IgD-negative memory B cell (primary cell): ENCODE measurements at regions not wholly inside any gene's neighbourhood (a gene's known extent, or its start where the extent isn't known, plus 50 kb on each side); places are given as distances from the start of the nearest gene placed in this dataset.

ENCODE experiments used
- H3K27ac Mint-ChIP-seq, 3 donors: one replicate each; pipeline ENCODE4 v1.8.0; 2020 to 2022; ENCODE audit warnings: mild to moderate bottlenecking in 3 of 3, mixed read lengths in 3 of 3, moderate library complexity in 1 of 3
- H3K27me3 Mint-ChIP-seq: one replicate; pipeline ENCODE4 v1.8.0; 2021; ENCODE audit warnings: mixed read lengths
- H3K36me3 Mint-ChIP-seq: one replicate; pipeline ENCODE4 v1.8.0; 2020; ENCODE audit warnings: mild to moderate bottlenecking, mixed read lengths
- H3K4me1 Mint-ChIP-seq, 3 donors: one replicate each; pipeline ENCODE4 v1.8.0; 2020 to 2022; ENCODE audit warnings: mixed read lengths in 3 of 3, mild to moderate bottlenecking in 1 of 3
- H3K4me3 Mint-ChIP-seq, 4 donors: one replicate each; pipeline ENCODE4 v1.8.0; 2020 to 2022; ENCODE audit warnings: mild to moderate bottlenecking in 4 of 4, mixed read lengths in 4 of 4, moderate library complexity in 3 of 4
- H3K9me3 Mint-ChIP-seq, 3 donors: one replicate each; pipeline ENCODE4 v1.8.0; 2020 to 2021; ENCODE audit warnings: mixed read lengths in 3 of 3, mild to moderate bottlenecking in 1 of 3

DNA sequence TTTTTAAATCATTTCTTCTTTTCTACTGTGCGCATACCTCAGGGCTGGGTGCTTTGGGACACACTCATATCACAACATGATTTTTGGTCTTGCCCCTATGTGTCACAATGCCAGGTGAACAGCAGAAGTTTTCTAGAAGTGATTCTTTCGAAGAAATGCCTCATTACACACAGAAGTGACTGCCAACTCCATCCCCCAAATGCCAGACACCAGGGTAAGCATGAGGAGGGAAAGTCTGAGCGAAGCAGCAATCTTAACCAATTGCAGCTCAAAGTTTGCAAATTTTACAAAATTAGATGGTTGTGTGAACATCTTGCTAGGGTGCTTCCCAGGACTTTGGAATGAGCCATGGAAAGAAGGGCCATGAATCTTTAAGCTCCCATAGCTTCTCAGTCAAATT lies 87.3 kb upstream of the PLEKHA5 start:
- no peaks in the 10 kb centered on the region for H3K36me3 Mint-ChIP-seq
- H3K27me3 Mint-ChIP-seq: peaks cover 1% of the 10 kb centered on the region
- peaks cover 0 to 7% (median 2%) of the 10 kb centered on the region in 3 donors for H3K9me3 Mint-ChIP-seq
- no peak overlapping the region for H3K27ac Mint-ChIP-seq
- no peaks in the 10 kb centered on the region for H3K4me1 Mint-ChIP-seq
- no peak overlapping the region for H3K4me3 Mint-ChIP-seq

DNA sequence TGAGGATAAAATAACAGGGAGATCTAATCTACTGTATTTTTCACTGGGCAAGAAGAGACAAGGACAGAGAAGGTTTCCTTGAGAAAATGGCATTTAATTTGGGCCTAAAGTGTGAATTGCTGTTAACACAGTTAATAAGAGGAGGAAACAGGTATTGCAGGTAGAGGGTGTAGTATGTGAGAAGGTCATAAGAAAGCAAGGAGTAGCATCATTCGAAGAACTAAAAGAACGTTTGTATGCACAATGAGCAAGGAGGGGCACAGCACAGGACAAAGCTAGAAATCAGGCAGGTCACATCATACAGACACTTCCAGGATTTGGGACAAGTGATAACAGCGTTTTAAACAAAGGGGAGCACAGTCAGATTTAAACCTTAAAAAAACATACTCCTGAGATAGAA lies 85.1 kb upstream of the PLEKHA5 start:
- Mint-ChIP-seq H3K27me3 (peaks cover 1% of the 10 kb centered on the region), H3K27ac (no peak overlapping the region), H3K9me3 (peaks cover 2 to 11% (median 2%) of the 10 kb centered on the region in 3 donors), H3K4me3 (no peak overlapping the region), H3K36me3 (no peaks in the 10 kb centered on the region), H3K4me1 (no peaks in the 10 kb centered on the region)

DNA sequence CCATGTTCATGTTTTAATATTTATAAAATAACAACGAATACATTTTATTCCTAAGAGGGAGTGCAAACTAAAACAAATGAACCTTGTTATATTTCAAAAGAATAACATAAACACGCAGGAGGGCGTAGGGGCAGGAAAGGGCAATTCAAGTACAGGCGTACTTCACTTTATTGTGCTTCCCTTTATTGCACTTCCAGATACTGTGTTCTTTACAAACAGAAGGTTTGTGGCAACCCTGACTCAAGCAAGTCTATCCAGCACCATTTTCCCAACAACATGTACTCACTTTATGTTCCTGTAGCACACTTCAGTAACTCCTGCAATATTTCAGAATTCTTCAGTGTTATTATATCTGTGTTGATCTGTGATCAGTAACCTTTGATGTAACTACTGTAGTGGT lies 84.6 kb upstream of the PLEKHA5 start:
- no peak overlapping the region for H3K4me3 Mint-ChIP-seq
- H3K4me1 Mint-ChIP-seq: no peaks in the 10 kb centered on the region
- H3K27ac Mint-ChIP-seq: no peak overlapping the region
- no peaks in the 10 kb centered on the region for H3K36me3 Mint-ChIP-seq
- H3K9me3 Mint-ChIP-seq: peaks cover 2 to 11% (median 2%) of the 10 kb centered on the region in 3 donors
- H3K27me3 Mint-ChIP-seq: peaks cover 1% of the 10 kb centered on the region

DNA sequence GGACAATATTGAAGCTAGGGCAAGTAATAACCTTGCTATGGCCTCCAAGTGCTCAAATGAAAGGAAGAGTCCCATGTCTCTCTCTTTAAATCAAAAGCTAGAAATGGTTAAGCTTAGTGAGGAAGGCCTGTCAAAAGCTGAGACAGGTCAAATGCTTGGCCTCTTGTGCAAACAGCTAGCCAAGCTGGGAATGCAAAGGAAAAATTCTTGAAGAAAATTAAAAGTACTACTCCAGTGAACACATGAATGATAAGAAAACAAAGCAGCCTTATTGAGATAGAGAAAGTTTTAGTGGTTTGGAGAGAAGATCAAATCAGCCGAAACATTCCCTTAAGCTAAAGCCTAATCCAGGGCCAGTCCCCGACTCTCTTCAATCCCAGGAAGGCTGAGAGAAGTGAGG lies 84.1 kb upstream of the PLEKHA5 start:
- no peaks in the 10 kb centered on the region for H3K4me1 Mint-ChIP-seq
- peaks cover 2 to 11% (median 2%) of the 10 kb centered on the region in 3 donors for H3K9me3 Mint-ChIP-seq
- H3K27ac Mint-ChIP-seq: no peak overlapping the region
- no peaks in the 10 kb centered on the region for H3K36me3 Mint-ChIP-seq
- no peak overlapping the region for H3K4me3 Mint-ChIP-seq
- peaks cover under 1% of the 10 kb centered on the region for H3K27me3 Mint-ChIP-seq

DNA sequence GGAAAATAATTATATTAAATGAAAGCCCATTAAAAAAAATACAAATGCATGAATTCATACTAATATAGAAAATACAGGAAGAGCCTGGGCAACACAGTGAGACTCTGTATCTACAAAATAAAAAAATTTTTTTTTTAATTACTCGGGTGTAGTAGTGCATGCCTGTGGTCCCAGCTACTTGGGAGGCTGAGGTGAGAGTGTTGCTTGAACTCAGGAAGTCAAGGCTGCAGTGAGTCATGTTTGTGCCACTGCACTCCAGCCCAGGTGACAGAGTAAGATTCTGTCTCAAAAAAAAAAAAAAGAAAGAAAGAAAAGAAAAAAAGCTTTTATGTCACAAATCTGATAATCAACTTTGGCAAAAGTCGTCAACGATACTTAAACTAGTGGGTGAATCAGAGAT lies 80.6 kb upstream of the PLEKHA5 start:
- no peak overlapping the region for H3K4me3 Mint-ChIP-seq
- H3K4me1 Mint-ChIP-seq: no peaks in the 10 kb centered on the region
- H3K9me3 Mint-ChIP-seq: peaks cover 5 to 9% (median 6%) of the 10 kb centered on the region in 3 donors
- no peaks in the 10 kb centered on the region for H3K27me3 Mint-ChIP-seq
- no peaks in the 10 kb centered on the region for H3K36me3 Mint-ChIP-seq
- no peak overlapping the region for H3K27ac Mint-ChIP-seq

DNA sequence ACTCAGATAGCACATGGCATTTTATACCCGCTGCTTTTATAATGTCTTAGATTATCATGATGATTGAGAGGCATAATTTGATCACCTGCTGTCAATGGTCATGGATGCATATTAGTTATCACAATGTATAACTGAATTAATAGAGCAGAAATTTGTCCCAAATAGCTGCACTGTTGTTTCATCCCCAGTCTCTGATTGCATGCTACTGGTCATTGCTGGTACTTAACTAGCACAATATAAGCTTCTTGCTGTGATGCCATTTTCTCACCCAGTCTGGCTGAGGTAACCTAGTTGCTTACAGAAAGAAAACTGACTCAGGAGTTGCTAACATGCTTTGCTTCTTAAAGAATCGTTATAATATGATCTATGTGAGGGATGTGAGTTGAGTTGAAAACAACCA lies 76.8 kb upstream of the PLEKHA5 start:
- Mint-ChIP-seq H3K9me3 (peaks cover 4 to 6% (median 4%) of the 10 kb centered on the region in 3 donors), H3K36me3 (no peaks in the 10 kb centered on the region), H3K27me3 (no peaks in the 10 kb centered on the region), H3K4me1 (no peaks in the 10 kb centered on the region), H3K4me3 (no peak overlapping the region), H3K27ac (no peak overlapping the region)

DNA sequence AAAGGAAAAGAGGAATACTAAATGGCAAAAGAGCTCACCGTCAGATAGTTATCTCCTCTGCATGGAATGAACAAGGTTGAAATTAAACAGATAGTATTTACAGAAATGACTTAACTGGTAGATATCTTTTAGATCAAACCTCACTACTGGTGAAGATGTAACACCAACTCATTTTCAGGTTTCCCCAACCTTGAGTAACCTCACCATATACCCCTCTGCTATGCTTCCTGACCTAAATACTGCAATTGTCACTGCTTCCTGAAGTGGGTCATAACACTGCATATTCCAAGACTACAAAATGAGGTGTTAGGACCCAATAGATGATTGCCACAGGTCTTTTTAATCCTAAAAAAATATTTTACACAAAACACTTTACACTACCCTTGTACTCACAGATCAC lies 76.3 kb upstream of the PLEKHA5 start:
- no peak overlapping the region for H3K27ac Mint-ChIP-seq
- H3K4me3 Mint-ChIP-seq: no peak overlapping the region

DNA sequence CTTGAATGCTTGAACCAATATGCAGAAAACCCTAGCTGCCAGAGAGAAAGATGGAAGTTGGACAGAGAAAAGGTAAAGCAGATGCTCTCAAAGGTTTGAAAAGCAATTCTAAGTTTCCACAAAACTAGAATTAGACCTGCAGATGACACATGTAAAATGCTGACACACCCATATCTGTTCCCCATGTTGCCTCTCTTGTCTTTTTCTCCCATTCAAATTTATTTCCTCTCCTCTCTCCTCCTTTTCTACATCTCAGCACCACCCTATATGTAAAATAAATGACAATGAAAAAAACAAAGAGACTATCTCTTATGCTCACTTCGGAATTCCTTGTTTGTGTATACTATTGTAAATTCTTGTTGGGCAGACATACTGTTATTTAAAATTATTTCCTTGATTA lies 75.5 kb upstream of the PLEKHA5 start:
- peaks cover 0 to 9% (median 4%) of the 10 kb centered on the region in 3 donors for H3K9me3 Mint-ChIP-seq
- H3K36me3 Mint-ChIP-seq: no peaks in the 10 kb centered on the region
- no peak overlapping the region for H3K4me3 Mint-ChIP-seq
- H3K27me3 Mint-ChIP-seq: no peaks in the 10 kb centered on the region
- no peaks in the 10 kb centered on the region for H3K4me1 Mint-ChIP-seq
- no peak overlapping the region for H3K27ac Mint-ChIP-seq

More for the DNA sequence above, 76.3 kb upstream of the PLEKHA5 start:
- H3K4me1 Mint-ChIP-seq: no peaks in the 10 kb centered on the region
- H3K27me3 Mint-ChIP-seq: no peaks in the 10 kb centered on the region
- no peaks in the 10 kb centered on the region for H3K36me3 Mint-ChIP-seq
- peaks cover 4 to 9% (median 4%) of the 10 kb centered on the region in 3 donors for H3K9me3 Mint-ChIP-seq

DNA sequence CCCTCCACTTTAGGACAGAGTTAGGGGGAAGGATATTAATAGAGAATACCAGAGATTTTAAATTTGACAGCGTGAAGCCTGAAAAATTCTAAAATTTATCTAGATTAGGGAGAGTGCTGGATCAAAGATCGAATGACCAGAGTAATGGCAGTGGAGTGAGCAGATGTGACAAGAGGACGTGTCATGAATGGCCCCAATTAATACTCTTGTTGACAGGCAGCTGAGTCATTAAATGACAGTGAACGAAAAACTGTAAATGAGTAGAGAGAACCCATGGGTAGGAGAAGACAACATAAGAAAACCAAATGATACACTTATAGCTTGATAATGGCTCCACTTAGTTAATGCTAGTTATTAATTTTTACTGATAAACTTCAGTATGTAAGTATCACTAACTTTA lies 73.9 kb upstream of the PLEKHA5 start:
- Mint-ChIP-seq H3K9me3 (peaks cover 0 to 7% (median 4%) of the 10 kb centered on the region in 3 donors), H3K4me1 (no peaks in the 10 kb centered on the region), H3K27me3 (no peaks in the 10 kb centered on the region), H3K4me3 (no peak overlapping the region), H3K27ac (no peak overlapping the region), H3K36me3 (no peaks in the 10 kb centered on the region)

DNA sequence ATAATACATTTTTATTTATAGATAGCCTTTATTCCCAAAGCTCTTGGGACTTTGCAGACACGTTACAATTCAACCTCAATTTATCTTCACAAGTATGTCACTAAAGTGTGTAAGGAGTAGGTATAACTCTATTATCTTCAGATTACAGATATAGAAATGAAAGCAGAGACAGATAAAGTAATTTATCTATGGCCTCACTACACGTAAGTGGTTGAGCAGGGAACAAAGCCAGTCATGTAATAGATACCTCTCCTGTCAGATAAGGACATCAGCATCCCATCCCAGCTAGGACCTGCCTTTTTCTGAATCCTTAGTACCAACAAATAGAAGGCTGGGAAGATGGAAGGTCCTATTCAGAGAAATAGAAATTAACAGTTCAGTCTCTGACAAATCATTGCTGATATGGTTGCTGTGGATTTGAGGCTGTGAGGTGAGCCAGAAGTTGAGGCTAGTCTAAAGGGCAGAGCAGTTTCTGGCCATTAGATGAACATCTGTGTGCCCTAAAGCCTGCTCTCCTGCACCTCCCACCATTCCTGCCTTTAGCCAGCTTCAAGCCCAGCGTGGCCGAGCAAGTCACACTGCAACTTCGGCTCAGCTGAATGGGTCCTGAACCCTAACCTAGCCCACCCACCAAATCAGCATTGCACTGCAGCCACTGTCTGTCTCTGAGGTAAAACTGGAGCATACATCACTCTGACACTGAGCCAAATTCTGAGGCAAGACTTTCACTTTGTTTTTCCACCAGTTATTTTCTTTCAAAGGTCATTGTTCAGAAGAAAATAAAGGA lies 71.1 kb upstream of the PLEKHA5 start:
- no peaks in the 10 kb centered on the region for H3K27me3 Mint-ChIP-seq

DNA sequence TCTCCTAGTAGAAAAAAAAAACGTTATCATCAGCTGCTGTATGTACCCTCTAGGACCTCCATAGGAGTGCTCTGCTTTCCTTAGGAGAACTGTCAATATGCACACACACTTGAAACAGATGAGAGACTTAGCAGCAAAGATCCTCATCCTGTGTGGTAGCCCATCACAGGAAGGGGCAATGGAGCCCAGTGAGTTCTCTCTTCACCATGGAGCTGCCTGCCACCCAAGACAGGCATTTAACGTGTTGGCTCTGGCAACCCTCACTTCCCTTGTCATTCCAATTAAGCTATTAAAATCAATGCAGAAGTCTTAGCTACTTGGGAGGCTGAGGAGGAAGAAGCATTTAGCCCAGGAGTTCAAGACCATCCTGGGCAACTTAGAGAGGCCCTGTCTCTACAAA lies 64.8 kb upstream of the PLEKHA5 start:
- Mint-ChIP-seq H3K4me3 (no peak overlapping the region), H3K27ac (no peak overlapping the region), H3K9me3 (peaks cover 0 to 4% (median 3%) of the 10 kb centered on the region in 3 donors), H3K4me1 (no peaks in the 10 kb centered on the region), H3K27me3 (no peaks in the 10 kb centered on the region), H3K36me3 (peaks cover 1% of the 10 kb centered on the region)

More for the DNA sequence above, 71.1 kb upstream of the PLEKHA5 start:
- peaks cover 0 to 7% (median 0%) of the 10 kb centered on the region in 3 donors for H3K9me3 Mint-ChIP-seq
- no peaks in the 10 kb centered on the region for H3K4me1 Mint-ChIP-seq
- H3K27ac Mint-ChIP-seq: no peak overlapping the region
- no peaks in the 10 kb centered on the region for H3K36me3 Mint-ChIP-seq
- no peak overlapping the region for H3K4me3 Mint-ChIP-seq

DNA sequence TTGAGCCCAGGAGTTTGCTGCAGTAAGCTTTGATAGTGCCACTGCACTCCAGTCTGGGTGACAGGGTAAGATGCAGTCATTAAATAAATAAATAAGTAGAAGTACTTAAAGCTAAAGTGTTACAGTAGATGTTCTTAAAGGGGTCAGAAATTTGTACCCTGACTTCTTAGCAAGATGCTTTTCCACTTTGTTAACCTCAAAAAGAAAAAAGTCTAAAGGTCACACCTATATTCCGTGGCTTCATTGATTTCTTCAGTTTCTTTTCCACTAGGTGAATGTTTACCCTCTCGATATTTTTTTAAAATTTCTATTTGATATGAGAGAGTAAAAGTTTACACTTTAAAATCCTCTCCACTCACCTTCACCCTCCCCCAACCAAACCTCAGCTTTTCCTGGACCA lies 64.3 kb upstream of the PLEKHA5 start:
- Mint-ChIP-seq H3K9me3 (peaks cover 0 to 4% (median 3%) of the 10 kb centered on the region in 3 donors), H3K27ac (no peak overlapping the region), H3K36me3 (peaks cover 1% of the 10 kb centered on the region), H3K4me1 (no peaks in the 10 kb centered on the region), H3K4me3 (no peak overlapping the region), H3K27me3 (no peaks in the 10 kb centered on the region)

DNA sequence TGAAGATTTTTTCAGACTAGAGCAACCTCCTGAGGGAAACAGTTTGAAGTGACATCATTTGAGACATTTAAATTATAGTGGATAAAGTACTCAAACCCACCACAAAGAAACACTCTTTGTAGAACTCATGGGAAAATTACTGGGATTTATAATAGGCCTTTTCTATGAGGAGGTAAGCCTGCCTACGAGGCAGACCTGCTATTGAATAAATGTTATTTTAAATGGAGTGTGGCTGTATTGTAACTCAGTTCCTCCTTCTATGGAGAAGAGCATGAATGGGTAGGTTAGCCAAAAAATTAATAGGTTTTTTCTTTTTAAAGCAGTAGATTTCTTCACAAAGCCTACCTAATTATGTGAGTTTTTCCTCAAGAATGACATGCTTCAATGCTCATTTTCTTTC lies 63.7 kb upstream of the PLEKHA5 start:
- Mint-ChIP-seq H3K4me1 (no peaks in the 10 kb centered on the region), H3K4me3 (no peak overlapping the region), H3K36me3 (peaks cover 1% of the 10 kb centered on the region), H3K27me3 (peaks cover 1% of the 10 kb centered on the region), H3K9me3 (peaks cover 0 to 4% (median 3%) of the 10 kb centered on the region in 3 donors), H3K27ac (no peak overlapping the region)

DNA sequence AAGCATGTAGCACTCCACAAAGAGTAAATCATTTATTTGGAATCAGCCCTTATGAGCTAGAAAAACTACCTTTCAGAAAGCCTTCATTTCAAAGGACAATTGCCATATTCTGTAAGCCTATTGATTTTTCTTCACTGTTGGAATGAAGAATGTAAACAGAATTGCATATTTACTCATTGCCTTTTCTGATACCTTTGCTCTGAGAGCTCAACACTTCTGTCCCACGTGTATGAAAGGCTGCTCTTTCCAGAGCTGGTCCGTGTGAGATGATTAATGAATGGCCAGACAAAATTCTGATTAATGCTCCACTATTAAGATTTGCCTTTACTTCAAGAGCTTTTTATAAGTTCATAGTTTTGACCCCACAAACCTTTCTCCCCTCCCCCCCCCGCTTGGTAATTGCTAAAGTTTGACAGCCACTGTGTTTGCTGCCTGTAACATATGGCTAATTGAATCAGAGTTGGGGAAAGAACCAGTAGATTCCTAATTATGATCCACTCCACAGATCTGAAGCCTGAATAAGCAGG lies 63.0 kb upstream of the PLEKHA5 start:
- H3K9me3 Mint-ChIP-seq: peaks cover 0 to 4% (median 3%) of the 10 kb centered on the region in 3 donors
- no peaks in the 10 kb centered on the region for H3K4me1 Mint-ChIP-seq
- peaks cover 1% of the 10 kb centered on the region for H3K27me3 Mint-ChIP-seq
- no peak overlapping the region for H3K27ac Mint-ChIP-seq
- no peak overlapping the region for H3K4me3 Mint-ChIP-seq
- peaks cover 1% of the 10 kb centered on the region for H3K36me3 Mint-ChIP-seq

DNA sequence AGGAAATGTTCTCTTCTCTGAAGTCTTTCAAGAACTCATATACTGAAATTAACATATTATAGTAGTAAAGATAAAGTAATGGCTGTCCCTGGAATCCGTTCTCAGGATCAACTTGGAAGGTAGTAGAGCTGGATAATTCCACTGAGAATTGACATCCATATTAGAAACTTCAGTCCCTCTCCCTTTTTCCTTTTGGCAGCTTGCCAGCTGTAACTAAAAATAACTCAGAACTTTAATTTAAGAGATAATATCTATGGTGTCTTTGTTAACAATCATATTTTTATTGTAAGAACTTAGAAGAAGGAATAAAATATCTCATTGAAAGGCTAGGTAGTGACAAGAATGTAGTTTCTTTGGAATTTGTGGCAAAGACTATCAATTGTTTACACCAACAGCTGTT lies 61.4 kb upstream of the PLEKHA5 start:
- H3K4me1 Mint-ChIP-seq: no peaks in the 10 kb centered on the region
- no peak overlapping the region for H3K4me3 Mint-ChIP-seq
- peaks cover 1% of the 10 kb centered on the region for H3K36me3 Mint-ChIP-seq
- peaks cover 0 to 4% (median 3%) of the 10 kb centered on the region in 3 donors for H3K9me3 Mint-ChIP-seq
- H3K27ac Mint-ChIP-seq: no peak overlapping the region
- peaks cover 1% of the 10 kb centered on the region for H3K27me3 Mint-ChIP-seq

DNA sequence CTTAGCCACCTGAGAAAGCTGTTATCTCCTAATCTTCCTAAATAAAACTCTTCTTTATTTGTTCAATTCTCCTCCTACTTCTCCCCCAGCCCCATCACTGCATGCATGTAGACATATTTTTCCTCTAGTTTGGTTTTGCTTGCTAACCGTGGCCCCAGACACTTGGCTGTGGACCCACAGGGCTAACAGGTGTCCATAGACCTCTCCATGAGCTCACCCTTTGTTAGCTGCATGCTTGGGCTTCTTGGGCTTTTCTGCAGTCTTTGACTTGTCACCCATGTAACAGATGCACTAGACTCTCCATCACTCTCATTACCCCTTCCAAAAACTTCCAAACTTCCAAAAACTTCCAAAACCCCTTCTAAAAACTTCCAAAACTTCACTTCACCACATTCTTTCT lies 59.2 kb upstream of the PLEKHA5 start:
- no peak overlapping the region for H3K27ac Mint-ChIP-seq
- H3K27me3 Mint-ChIP-seq: peaks cover 1% of the 10 kb centered on the region
- peaks cover 0 to 4% (median 1%) of the 10 kb centered on the region in 3 donors for H3K9me3 Mint-ChIP-seq
- no peak overlapping the region for H3K4me3 Mint-ChIP-seq
- H3K4me1 Mint-ChIP-seq: no peaks in the 10 kb centered on the region
- peaks cover 1% of the 10 kb centered on the region for H3K36me3 Mint-ChIP-seq
